HG03103 (cell line): ENCODE measurements at regions not wholly inside any gene's neighbourhood (a gene's known extent, or its start where the extent isn't known, plus 50 kb on each side); places are given as distances from the start of the nearest gene placed in this dataset.
A peak's percentile ranks its signal among the peaks of the same experiment; 100 is the strongest.
"Not testable (repeated sequence)": the region's sequence is repeated elsewhere in the genome, so short reads cannot be mapped to it uniquely, and the experiment has no call there.

Experiments
- ATAC-seq: cut with Tn5 transposase; IDR thresholded peaks from one replicate; pipeline ENCODE4 v1.9.1; 2021; ENCODE audit warnings: low read depth; ENCODE audit not compliant: unreplicated experiment

DNA sequence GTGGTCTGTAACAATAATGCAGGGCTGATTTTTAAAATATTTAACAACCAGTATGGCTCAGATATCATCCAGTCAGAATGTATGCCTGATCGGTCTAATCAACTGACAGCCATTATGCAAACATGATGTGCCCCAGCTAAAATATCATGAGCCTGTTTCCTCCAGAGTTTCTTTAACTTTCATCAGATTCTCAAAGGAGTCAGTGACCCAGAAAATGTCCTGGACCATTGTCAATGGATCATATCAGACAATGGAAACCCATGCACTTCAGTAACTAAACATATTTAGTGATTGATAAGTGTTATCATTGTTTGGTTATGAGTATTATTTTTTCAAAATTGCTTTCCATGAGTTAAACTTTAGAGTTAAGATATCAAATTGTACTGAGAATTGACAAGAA is 173.5 kb downstream of the LMBRD1 start:
- no peak for ATAC-seq

DNA sequence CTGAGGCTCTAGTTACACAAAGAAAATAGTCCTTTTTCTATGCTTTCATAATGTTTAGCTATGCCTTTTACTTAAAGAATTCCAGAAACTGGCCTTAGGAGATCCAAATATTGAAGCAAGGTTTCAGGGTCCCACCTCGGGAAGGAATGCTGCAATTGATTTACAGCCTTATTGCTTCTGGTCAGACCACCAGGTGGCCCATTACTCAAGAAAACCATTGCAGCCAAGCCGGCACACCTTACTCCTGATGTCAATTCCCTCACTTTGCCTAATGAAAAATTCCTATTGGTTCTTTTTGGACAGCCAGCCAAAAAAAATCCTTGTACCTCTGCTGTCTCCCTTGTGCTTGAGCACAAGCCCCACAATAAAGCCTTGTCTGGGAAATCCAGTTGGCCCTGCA is 173.9 kb downstream of the LMBRD1 start:
- ATAC-seq: no peak

DNA sequence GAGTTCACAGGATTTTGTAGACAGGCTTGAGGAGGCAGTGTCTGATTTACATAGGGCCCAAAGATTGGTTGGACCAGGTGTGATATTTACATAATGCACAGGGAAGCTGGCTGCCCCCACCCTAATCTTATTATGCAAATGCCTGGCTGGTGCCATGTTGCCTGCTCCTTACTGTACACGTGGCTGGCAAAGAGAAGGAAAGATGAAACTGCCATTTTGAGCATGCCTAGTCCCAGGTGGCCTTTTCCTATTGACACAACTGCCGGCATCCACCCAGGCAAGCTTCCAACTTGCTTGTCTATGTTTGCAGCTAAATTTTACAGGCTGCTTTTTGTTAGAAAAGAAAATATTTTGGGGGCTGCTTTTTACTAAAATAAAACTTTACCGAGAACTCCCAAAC is 174.6 kb downstream of the LMBRD1 start:
- ATAC-seq: no peak

DNA sequence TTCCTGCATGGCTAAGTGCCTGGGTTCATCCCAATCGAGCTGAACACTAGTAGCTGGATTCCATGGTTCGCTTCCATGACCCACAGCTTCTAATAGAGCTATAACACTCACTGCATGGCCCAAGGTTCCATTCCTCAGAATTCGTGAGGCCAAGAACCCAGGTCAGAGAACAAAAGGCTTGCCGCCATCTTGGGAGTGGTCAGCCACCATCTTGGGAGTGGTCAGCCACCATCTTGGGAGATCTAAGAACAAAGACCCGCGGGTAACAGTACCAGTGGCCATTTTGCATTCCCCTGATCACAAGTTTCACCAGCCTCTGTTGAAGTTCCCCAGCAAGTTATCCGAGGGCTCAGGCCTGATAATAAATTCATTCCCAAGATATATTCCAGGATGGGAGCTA is 179.6 kb downstream of the LMBRD1 start:
- ATAC-seq: no peak

DNA sequence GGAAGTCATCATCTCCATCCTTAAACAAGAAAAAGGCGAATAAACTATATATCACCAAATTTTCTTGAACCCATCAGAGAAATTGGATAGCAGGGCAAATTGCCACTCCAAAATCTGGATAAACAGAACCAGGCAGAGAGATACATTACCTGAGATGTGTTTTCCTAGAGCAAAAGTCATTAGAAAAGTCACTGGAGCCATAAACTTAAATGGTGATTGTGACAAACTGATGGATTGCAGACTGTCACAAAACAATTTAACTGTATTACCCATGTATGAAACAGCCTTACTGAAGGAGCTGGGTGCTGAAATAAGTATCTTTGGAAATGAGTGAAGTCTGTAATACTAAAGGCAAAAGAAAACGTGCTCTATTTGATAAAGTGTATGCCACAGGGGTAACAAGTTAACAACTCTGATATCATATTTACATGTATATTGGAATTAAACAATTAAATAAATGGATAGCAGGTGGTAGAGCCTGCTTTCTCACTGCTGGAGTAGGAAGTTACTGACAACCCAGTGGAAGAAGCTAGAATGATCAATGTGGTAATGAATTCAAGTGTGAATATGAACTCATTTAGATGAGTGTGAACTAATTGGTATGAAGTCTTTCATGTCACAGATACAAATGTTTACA is 186.9 kb downstream of the LMBRD1 start:
- ATAC-seq: no peak

GRCh38 chr6:69601132-69601531 is 195.7 kb downstream of the LMBRD1 start:
- ATAC-seq: no peak

DNA sequence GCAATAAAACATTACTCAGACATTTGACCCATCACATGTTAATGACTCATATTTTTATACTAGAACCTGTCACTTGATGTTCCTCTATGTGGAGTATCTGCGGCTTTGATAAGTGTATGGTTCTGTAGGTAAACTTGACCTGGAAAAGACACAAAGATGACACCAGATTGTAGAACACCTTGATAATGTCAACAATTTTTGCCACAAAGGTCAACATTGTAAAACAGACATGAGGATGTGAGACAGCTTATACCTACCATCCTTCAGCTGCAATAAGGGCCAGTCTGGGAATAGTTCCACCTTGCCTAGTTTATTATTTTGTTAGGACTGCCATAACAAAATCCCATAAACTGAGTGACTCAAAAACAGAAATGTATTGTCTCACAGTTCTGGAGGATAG is 202.4 kb downstream of the LMBRD1 start:
- no peak for ATAC-seq

DNA sequence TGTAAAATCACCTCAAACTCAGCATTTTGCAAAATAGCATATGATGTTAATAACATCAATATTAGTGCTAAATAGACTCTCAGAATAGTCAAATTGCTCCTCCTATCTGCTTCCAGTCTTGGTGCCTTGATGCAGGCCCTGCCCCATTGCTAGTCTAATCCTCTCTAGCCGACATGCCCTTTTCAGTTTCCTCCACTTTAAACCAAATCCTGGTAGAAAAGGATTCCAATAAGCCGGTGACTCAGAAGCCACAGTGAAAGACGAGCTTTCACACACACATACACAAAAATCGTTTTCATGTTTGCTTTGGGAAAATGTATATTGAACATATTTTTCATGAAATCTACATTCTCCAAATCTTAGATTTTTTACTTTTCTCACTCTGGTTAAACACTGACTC is 203.1 kb downstream of the LMBRD1 start:
- ATAC-seq: no peak

GRCh38 chr6:69589626-69590025 is 207.2 kb downstream of the LMBRD1 start:
- no peak for ATAC-seq

DNA sequence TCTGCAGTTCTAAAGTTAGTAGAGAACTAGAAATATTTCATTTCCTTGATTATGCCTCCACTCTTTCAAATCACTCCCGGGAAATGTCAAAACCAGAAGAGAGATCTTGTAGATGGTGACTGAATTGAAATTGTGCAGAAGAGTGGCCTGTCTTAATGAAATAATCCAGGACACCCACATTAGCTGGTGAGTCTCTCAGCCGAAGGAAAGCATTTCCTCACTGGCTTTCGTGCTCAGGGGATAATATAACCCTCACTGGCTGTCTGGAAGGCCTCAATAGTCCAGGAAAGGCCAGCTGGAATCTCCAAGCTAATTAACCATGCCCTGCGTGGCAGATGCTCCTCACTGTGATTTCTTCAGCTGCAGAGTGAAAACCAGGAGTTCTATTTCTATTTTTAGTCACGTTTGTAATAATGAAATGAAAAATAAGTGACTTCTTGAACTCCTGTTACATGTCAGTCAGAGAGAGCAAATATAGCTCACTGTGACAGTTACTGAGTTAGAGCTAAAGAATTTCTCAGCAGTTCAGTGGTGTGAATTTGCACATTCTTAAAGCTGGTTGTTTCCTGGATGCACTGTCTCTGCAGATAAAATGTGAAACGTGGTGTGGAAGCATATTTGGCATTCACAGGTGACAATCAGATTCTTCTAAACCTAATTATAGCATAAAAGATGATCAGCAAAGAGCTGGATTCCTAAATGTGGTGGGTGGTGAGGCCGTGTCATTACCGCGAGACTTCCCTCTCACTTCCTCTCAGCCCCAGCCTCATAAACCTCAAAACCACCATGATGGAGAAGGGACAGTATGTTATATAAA is 211.7 kb downstream of the LMBRD1 start:
- ATAC-seq: peak; percentile 93

GRCh38 chr6:69584536-69584912 is 212.3 kb downstream of the LMBRD1 start:
- ATAC-seq: no peak

GRCh38 chr6:69581581-69581980 is 215.2 kb downstream of the LMBRD1 start:
- ATAC-seq: no peak

- no peak for ATAC-seq
Measured at GRCh38 chr6:69580706-69581105, 216.1 kb downstream of the LMBRD1 start.

GRCh38 chr6:69578361-69578890 is 218.4 kb downstream of the LMBRD1 start:
- no peak for ATAC-seq

- ATAC-seq: no peak
Measured at GRCh38 chr6:69571234-69571633, 225.6 kb downstream of the LMBRD1 start.

- no peak for ATAC-seq
Measured at GRCh38 chr6:69570106-69570505, 226.7 kb downstream of the LMBRD1 start.

DNA sequence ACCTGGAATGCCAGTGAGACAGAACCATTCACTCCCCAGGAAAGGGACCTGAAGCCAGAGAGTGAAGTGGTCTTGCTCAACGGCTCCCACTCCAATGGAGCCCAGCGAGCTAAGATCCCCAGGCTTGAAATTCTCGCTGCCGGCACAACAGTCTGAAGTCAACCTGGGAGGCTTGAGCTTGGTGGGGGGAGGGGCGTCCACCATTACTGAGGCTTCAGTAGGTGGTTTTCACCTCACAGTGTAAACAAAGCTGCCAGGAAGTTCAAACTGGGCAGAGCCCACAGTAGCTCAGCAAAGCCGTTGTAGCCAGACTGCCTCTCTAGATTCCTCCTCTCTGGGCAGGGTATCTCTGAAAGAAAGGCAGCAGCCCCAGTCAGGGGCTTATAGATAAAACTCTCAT is 236.2 kb downstream of the LMBRD1 start:
- not testable (repeated sequence) for ATAC-seq

GRCh38 chr6:69555088-69555638 is 241.6 kb downstream of the LMBRD1 start:
- ATAC-seq: no peak

GRCh38 chr6:69542494-69542893 is 254.3 kb downstream of the LMBRD1 start:
- peak; percentile 58 for ATAC-seq

DNA sequence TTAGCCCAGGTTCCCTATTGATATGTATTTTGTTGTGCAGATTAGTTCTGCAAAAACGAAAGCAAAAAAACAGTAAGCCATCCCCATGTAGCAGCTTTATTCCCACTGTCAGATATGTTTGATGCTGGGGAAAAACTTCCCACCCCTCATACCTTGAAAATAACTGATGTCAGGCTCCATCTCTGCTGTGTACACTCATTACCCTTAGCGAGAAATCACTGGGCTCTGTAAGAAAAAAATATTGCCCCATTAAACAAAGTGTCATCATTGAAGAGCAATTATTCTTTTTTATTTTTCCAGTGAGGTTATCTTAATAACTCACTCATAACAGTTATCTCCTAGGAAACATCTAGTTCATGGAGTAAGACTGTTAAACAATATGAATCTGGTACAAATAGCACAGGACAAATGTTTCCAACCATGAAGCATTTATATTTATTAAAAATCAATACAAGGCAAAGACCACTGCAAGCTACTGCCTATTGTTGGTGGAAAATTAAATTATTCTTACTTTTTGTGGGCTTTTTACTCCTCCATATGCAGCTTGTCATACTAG is 268.8 kb downstream of the LMBRD1 start:
- ATAC-seq: no peak

GRCh38 chr6:69515480-69515879 is 281.3 kb downstream of the LMBRD1 start:
- ATAC-seq: not testable (repeated sequence)
